Nephron (organoid): ENCODE measurements at regions not wholly inside any gene's neighbourhood (a gene's known extent, or its start where the extent isn't known, plus 50 kb on each side); places are given as distances from the start of the nearest gene placed in this dataset.

Experiments
- H3K27ac Mint-ChIP-seq, 3 experiments: 2 replicates each; pipeline ENCODE4 v1.8.0; 2020; ENCODE audit warnings: mixed read lengths in 3 of 3, mild to moderate bottlenecking in 2 of 3, moderate library complexity in 1 of 3
- H3K27me3 Mint-ChIP-seq: 2 replicates; pipeline ENCODE4 v1.8.0; 2021; ENCODE audit warnings: low read depth, mild to moderate bottlenecking, moderate library complexity, mixed read lengths
- H3K36me3 Mint-ChIP-seq: 2 replicates; pipeline ENCODE4 v1.8.0; 2020; ENCODE audit warnings: low read depth, mixed read lengths
- H3K4me1 Mint-ChIP-seq: 2 replicates; pipeline ENCODE4 v1.8.0; 2020; ENCODE audit warnings: mixed read lengths
- H3K4me3 Mint-ChIP-seq, 3 experiments: 2 replicates each; pipeline ENCODE4 v1.8.0; 2020; ENCODE audit warnings: mild to moderate bottlenecking in 3 of 3, mixed read lengths in 3 of 3, moderate library complexity in 2 of 3
- H3K9me3 Mint-ChIP-seq: 2 replicates; pipeline ENCODE4 v1.8.0; 2020; ENCODE audit warnings: mixed read lengths
- CTCF ChIP-seq, 3 experiments: fragments of 200-600 bp; sonication (generic); IDR thresholded peaks; one replicate each; pipeline ENCODE4 v1.5.0; 2021; ENCODE audit warnings: antibody characterized with exemption in 3 of 3; ENCODE audit not compliant: unreplicated experiment in 3 of 3

DNA sequence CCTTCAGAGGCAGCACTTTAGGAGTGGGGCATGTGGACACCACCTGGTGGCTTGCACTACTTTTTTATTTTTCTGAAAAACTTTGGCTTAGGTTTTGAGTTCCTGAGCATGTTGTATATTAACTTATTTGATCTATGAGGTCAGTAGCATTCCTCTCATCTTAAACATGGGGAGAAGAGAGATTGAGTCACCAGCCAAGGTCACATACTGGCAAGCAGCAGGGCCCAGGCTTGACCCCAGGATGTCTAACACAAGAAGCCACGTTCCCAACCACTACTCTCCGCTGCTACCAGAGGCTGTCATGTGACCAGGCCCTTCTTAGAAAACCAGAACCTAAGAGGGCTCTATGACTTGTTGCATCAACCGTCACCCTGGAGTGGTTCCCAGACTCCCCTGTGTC, 210.3 kb upstream of the GPR26 start:
- H3K27me3 Mint-ChIP-seq: peaks cover 17% of the 10 kb centered on the region
- H3K9me3 Mint-ChIP-seq: no peaks in the 10 kb centered on the region
- H3K36me3 Mint-ChIP-seq: no peaks in the 10 kb centered on the region
- no peak overlapping the region for H3K4me3 Mint-ChIP-seq
- H3K4me1 Mint-ChIP-seq: no peaks in the 10 kb centered on the region
- H3K27ac Mint-ChIP-seq: no peak overlapping the region
- TF ChIP-seq CTCF (IDR thresholded peaks at IDR 0.05; ENCODE audit: unreplicated experiment in 3 of 3): no peak

DNA sequence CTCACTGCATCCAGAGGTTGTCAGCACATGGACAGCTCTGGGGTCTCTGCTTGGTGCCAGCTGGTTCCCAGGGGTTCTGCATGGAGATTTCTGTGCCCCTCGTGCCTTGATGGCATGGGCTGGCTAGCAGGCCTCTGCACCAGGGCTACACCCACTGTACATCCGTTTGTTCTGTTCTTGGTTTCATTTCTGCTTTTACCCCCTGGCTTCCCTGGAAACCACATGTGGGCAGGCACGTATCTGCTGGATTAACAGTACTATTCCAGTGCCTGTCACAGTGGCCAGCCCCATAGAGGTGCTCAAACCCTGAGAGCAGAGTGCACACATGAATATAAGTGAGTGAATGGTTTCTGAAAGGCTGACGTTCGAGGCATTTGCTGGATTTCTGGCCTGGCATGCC, 207.2 kb upstream of the GPR26 start:
- Mint-ChIP-seq H3K27me3 (peaks cover 27% of the 10 kb centered on the region), H3K4me1 (no peaks in the 10 kb centered on the region), H3K9me3 (no peaks in the 10 kb centered on the region), H3K27ac (no peak overlapping the region), H3K36me3 (no peaks in the 10 kb centered on the region), H3K4me3 (no peak overlapping the region)
- no peak for TF ChIP-seq CTCF (IDR thresholded peaks at IDR 0.05; ENCODE audit: unreplicated experiment in 3 of 3)

DNA sequence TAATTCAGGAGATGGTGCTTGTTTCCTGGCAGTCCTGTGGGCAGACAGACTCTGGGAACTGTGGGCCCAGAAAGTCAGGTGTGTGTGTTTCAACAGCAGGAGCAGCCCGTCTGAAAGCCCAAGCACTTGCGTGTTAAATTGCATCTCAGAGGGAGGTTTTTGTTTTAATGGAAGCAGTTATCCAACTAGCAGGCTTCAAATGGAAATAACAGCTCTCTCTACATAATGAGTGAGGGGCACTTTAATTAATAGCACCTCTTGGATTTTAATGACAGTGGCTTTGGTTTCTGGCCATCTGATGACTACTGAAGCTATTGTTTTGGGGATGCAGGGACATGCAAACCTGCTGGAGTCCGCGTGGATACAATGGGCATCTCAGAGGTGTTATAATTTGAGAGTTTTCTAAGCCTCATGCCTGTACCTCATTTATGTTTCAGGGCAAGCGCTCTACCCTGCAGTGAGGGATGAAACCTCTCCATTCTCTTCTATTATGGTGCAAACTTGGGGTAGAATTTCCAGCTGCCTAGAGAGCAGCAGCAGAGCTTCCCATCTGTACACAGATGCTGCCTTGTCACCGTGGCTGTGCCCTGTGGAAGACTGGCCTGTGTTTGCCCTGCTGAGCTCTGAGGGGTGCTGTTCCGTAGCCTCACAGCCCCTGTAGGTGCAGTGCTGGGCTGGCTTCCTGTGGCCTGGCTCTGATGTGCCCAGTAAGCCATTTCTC, 206.6 kb upstream of the GPR26 start:
- H3K27ac Mint-ChIP-seq: no peak overlapping the region
- H3K4me3 Mint-ChIP-seq: no peak overlapping the region
- peaks cover 27% of the 10 kb centered on the region for H3K27me3 Mint-ChIP-seq
- TF ChIP-seq CTCF (IDR thresholded peaks at IDR 0.05; ENCODE audit: unreplicated experiment in 3 of 3): no peak
- no peaks in the 10 kb centered on the region for H3K36me3 Mint-ChIP-seq
- no peaks in the 10 kb centered on the region for H3K9me3 Mint-ChIP-seq
- no peaks in the 10 kb centered on the region for H3K4me1 Mint-ChIP-seq

DNA sequence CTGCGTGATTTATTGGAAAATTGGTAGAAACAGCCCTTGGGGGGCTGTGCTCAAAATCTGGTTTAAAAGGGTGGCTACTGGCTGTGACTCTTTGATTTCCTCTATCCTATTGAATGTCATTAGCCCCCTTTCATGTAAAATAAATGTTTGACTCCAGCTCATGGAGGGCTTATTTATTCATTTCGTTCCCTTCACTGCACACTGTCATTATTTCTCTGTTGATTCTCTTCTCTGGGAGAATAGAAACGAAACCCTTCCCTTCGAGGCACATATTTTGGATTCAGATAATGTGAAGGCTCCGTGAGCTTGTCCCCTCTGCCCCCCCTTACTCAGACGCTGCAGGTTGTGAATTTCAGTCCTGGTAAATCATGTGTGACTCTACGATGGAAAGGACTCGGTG, 203.9 kb upstream of the GPR26 start:
- Mint-ChIP-seq H3K27me3 (peaks cover 20% of the 10 kb centered on the region), H3K36me3 (no peaks in the 10 kb centered on the region), H3K4me1 (no peaks in the 10 kb centered on the region), H3K27ac (no peak overlapping the region), H3K9me3 (no peaks in the 10 kb centered on the region), H3K4me3 (no peak overlapping the region)
- no peak for TF ChIP-seq CTCF (IDR thresholded peaks at IDR 0.05; ENCODE audit: unreplicated experiment in 3 of 3)

DNA sequence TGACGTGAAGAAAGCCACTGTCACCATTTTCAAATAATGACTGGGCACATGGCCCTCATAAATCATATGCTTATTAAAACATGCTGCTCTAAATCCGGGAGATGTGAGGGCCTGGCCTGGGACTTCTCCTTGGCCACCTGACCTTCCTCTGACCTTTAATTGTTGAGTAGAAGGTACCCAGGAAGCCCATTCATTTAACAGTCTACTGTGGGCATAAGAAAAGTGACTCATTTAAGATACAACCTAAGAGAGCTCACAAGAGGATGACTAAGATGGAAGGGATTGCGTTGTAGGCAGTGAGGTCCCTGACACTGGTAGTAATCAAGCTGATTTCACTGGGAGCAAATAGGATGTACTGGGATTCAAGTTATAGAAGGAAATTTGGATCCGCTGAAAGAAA, 203.4 kb upstream of the GPR26 start:
- no peak overlapping the region for H3K27ac Mint-ChIP-seq
- peaks cover 17% of the 10 kb centered on the region for H3K27me3 Mint-ChIP-seq
- H3K9me3 Mint-ChIP-seq: no peaks in the 10 kb centered on the region
- no peak overlapping the region for H3K4me3 Mint-ChIP-seq
- no peak for TF ChIP-seq CTCF (IDR thresholded peaks at IDR 0.05; ENCODE audit: unreplicated experiment in 3 of 3)
- H3K4me1 Mint-ChIP-seq: no peaks in the 10 kb centered on the region
- no peaks in the 10 kb centered on the region for H3K36me3 Mint-ChIP-seq

- Mint-ChIP-seq H3K27ac (no peak overlapping the region), H3K36me3 (no peaks in the 10 kb centered on the region), H3K9me3 (no peaks in the 10 kb centered on the region), H3K4me1 (no peaks in the 10 kb centered on the region), H3K27me3 (peaks cover 17% of the 10 kb centered on the region), H3K4me3 (no peak overlapping the region)
- no peak for TF ChIP-seq CTCF (IDR thresholded peaks at IDR 0.05; ENCODE audit: unreplicated experiment in 3 of 3)
These were observed 203.0 kb upstream of the GPR26 start for GRCh38 chr10:123463181-123463580.
